ENCODE measurements at regions not wholly inside any gene's neighbourhood (a gene's known extent, or its start where the extent isn't known, plus 50 kb on each side); places are given as distances from the start of the nearest gene placed in this dataset.

- no peak for TF ChIP-seq EZH2 (IDR thresholded peaks at IDR 0.05; ENCODE audit: low read depth, unreplicated experiment)
- no peak for TF ChIP-seq CREB1 (CRISPR knock-in tag; IDR thresholded peaks at IDR 0.05; ENCODE audit: low read depth)
- TF ChIP-seq NANOG (IDR thresholded peaks at IDR 0.05; ENCODE audit: borderline replicate concordance): no peak
- TF ChIP-seq, protein P1, sequence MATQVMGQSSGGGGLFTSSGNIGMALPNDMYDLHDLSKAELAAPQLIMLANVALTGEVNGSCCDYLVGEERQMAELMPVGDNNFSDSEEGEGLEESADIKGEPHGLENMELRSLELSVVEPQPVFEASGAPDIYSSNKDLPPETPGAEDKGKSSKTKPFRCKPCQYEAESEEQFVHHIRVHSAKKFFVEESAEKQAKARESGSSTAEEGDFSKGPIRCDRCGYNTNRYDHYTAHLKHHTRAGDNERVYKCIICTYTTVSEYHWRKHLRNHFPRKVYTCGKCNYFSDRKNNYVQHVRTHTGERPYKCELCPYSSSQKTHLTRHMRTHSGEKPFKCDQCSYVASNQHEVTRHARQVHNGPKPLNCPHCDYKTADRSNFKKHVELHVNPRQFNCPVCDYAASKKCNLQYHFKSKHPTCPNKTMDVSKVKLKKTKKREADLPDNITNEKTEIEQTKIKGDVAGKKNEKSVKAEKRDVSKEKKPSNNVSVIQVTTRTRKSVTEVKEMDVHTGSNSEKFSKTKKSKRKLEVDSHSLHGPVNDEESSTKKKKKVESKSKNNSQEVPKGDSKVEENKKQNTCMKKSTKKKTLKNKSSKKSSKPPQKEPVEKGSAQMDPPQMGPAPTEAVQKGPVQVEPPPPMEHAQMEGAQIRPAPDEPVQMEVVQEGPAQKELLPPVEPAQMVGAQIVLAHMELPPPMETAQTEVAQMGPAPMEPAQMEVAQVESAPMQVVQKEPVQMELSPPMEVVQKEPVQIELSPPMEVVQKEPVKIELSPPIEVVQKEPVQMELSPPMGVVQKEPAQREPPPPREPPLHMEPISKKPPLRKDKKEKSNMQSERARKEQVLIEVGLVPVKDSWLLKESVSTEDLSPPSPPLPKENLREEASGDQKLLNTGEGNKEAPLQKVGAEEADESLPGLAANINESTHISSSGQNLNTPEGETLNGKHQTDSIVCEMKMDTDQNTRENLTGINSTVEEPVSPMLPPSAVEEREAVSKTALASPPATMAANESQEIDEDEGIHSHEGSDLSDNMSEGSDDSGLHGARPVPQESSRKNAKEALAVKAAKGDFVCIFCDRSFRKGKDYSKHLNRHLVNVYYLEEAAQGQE (IDR thresholded peaks at IDR 0.05; ENCODE audit: unreplicated experiment): no peak
- no peak for TF ChIP-seq CTCF (conservative IDR thresholded peaks at IDR 0.05; ENCODE audit: low read depth in 2 of 2)
Observed at GRCh38 chr3:144054766-144055165, 83.1 kb downstream of the DIPK2A start (continued).

- Histone ChIP-seq H3K4me2 (no peak overlapping the region), H2AFZ (no peak overlapping the region), H3K9me2 (ENCODE audit: insufficient read depth) (no peaks in the 10 kb centered on the region; the same call in none of the 2 replicates), H3K4me1 (ENCODE audit: insufficient read depth) (peaks cover 5% of the 10 kb centered on the region; the same call in 1 of the 2 replicates), H3F3A (replicated peaks; ENCODE audit: low read depth) (no peaks in the 10 kb centered on the region), H3K79me2 (replicated peaks; ENCODE audit: insufficient read depth) (no peaks in the 10 kb centered on the region), H3K27me3 (ENCODE audit: insufficient read depth) (no peaks in the 10 kb centered on the region), H3K4me3 (no peak overlapping the region), H3K36me3 (ENCODE audit: insufficient read depth) (no peaks in the 10 kb centered on the region), H3K27ac (ENCODE audit: low read depth) (no peak overlapping the region), H4K20me1 (replicated peaks; ENCODE audit: insufficient read depth) (no peaks in the 10 kb centered on the region)
- TF ChIP-seq STAT1 (IDR thresholded peaks at IDR 0.05; ENCODE audit: unreplicated experiment): no peak
- TF ChIP-seq POLR2AphosphoS5 (IDR thresholded peaks at IDR 0.05; ENCODE audit: low read depth): no peak
- no peak for TF ChIP-seq ZNF114 (CRISPR knock-in tag; IDR thresholded peaks at IDR 0.05)
- TF ChIP-seq, protein P2, sequence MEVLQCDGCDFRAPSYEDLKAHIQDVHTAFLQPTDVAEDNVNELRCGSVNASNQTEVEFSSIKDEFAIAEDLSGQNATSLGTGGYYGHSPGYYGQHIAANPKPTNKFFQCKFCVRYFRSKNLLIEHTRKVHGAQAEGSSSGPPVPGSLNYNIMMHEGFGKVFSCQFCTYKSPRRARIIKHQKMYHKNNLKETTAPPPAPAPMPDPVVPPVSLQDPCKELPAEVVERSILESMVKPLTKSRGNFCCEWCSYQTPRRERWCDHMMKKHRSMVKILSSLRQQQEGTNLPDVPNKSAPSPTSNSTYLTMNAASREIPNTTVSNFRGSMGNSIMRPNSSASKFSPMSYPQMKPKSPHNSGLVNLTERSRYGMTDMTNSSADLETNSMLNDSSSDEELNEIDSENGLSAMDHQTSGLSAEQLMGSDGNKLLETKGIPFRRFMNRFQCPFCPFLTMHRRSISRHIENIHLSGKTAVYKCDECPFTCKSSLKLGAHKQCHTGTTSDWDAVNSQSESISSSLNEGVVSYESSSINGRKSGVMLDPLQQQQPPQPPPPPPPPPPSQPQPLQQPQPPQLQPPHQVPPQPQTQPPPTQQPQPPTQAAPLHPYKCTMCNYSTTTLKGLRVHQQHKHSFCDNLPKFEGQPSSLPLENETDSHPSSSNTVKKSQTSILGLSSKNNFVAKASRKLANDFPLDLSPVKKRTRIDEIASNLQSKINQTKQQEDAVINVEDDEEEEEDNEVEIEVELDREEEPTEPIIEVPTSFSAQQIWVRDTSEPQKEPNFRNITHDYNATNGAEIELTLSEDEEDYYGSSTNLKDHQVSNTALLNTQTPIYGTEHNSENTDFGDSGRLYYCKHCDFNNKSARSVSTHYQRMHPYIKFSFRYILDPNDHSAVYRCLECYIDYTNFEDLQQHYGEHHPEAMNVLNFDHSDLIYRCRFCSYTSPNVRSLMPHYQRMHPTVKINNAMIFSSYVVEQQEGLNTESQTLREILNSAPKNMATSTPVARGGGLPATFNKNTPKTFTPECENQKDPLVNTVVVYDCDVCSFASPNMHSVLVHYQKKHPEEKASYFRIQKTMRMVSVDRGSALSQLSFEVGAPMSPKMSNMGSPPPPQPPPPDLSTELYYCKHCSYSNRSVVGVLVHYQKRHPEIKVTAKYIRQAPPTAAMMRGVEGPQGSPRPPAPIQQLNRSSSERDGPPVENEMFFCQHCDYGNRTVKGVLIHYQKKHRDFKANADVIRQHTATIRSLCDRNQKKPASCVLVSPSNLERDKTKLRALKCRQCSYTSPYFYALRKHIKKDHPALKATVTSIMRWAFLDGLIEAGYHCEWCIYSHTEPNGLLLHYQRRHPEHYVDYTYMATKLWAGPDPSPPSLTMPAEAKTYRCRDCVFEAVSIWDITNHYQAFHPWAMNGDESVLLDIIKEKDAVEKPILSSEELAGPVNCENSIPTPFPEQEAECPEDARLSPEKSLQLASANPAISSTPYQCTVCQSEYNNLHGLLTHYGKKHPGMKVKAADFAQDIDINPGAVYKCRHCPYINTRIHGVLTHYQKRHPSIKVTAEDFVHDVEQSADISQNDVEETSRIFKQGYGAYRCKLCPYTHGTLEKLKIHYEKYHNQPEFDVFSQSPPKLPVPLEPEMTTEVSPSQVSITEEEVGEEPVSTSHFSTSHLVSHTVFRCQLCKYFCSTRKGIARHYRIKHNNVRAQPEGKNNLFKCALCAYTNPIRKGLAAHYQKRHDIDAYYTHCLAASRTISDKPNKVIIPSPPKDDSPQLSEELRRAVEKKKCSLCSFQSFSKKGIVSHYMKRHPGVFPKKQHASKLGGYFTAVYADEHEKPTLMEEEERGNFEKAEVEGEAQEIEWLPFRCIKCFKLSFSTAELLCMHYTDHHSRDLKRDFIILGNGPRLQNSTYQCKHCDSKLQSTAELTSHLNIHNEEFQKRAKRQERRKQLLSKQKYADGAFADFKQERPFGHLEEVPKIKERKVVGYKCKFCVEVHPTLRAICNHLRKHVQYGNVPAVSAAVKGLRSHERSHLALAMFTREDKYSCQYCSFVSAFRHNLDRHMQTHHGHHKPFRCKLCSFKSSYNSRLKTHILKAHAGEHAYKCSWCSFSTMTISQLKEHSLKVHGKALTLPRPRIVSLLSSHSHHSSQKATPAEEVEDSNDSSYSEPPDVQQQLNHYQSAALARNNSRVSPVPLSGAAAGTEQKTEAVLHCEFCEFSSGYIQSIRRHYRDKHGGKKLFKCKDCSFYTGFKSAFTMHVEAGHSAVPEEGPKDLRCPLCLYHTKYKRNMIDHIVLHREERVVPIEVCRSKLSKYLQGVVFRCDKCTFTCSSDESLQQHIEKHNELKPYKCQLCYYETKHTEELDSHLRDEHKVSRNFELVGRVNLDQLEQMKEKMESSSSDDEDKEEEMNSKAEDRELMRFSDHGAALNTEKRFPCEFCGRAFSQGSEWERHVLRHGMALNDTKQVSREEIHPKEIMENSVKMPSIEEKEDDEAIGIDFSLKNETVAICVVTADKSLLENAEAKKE (CRISPR knock-in tag; IDR thresholded peaks at IDR 0.05): no peak
- no peak for TF ChIP-seq EZH2 (IDR thresholded peaks at IDR 0.05; ENCODE audit: low read depth, unreplicated experiment)
- no peak for TF ChIP-seq NANOG (IDR thresholded peaks at IDR 0.05; ENCODE audit: borderline replicate concordance)
- H3K27me3 Mint-ChIP-seq (ENCODE audit: insufficient read depth, low read depth, poor library complexity): no peaks in the 10 kb centered on the region
- ATAC-seq (no peak), DNase-seq (ENCODE audit: low spot score) (no peak)
- H3K4me3 Mint-ChIP-seq: no peak overlapping the region
- H3K27ac Mint-ChIP-seq: no peak overlapping the region
- H3K36me3 Mint-ChIP-seq (ENCODE audit: low read depth): no peaks in the 10 kb centered on the region
- no peaks in the 10 kb centered on the region for H3K9me3 Mint-ChIP-seq
- peaks cover 18% of the 10 kb centered on the region; the same call in 2 of the 3 replicates for H3K4me1 Mint-ChIP-seq
Observed at GRCh38 chr3:144055604-144056003, 84.0 kb downstream of the DIPK2A start.
